Hematopoietic multipotent progenitor cell treated with erythropoietin and hydrocortisone succinate and interleukin-3 and kit ligand, for 15 days (in vitro differentiated cells): ENCODE measurements at regions not wholly inside any gene's neighbourhood (a gene's known extent, or its start where the extent isn't known, plus 50 kb on each side); places are given as distances from the start of the nearest gene placed in this dataset.
"Not testable (repeated sequence)": the region's sequence is repeated elsewhere in the genome, so short reads cannot be mapped to it uniquely, and the experiment has no call there.

Experiments used
- DNase-seq: peaks from one replicate; pipeline ENCODE4 v3.0.0-alpha.2; 2015; ENCODE audit warnings: low spot score

DNA sequence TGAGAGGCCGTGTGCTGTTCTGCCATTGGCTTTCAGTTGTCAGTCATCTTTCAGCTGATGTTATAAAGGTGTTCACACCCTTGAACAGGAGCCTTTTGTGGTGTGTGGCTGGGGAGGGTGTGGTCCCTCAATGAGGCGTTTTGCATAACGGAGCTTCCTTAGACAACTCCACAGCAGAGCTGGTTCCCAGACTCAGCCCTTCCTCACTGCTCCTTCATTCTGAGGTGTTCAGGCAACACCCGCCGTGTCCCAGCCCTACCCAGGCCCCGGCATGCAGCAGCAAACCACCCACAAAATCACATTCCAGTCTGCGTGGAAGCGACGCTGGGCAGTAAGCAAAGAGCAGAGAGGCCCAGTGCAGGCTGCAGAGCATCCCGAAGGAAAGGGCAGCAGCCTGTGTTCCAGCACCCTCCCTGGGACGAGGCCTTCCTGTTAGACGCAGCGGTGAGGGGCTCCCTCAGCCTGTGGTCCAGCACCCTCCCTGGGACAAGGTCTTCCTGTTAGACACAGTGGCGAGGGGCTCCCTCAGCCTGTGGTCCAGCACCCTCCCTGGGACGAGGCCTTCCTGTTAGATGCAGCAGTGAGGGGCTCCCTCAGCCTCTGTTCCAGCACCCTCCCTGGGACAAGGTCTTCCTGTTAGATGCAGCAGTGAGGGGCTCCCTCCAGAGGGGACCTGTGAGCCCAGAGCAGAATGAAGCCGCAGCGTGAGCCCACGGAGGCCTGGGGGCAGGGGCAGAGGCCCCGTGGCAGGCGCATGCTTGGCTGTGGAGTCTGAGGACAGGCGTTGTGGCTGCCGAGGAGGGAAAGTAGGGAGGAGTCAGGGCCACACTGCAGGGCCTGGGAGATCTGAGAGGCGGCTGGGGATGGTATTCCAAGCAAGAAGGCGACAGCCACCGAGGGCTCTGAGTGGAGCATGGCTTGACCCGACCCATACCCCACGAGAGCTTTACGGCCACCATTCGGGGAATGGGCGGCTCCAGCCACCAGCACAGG, 201.8 kb upstream of the HDAC4 start:
- DNase-seq: no peak

- no peak for DNase-seq
Measured at GRCh38 chr2:239601880-239602279, 201.1 kb upstream of the HDAC4 start.

- no peak for DNase-seq
Measured at GRCh38 chr2:239601201-239601851, 200.5 kb upstream of the HDAC4 start.

DNA sequence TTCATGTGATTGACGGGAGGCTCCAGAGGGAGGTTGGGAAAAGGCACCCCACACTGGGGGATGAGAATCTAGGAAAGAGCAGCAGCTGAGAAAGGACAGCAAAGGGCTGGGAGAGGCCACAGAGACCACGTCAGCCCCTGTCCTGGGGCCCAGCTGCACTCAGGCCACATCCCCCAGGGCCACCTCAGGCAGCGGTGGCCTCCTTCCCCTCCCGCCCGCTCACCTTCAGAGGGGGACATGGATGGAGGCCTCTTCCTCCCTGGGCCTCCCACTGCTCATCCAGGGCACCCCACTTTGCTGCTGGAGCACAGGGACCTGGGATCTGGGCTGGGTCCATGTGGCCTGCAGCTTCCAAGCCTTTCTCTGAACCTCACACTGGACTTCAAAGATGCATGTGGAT, 199.8 kb upstream of the HDAC4 start:
- no peak for DNase-seq

GRCh38 chr2:239600001-239600593, 199.3 kb upstream of the HDAC4 start:
- no peak for DNase-seq

DNA sequence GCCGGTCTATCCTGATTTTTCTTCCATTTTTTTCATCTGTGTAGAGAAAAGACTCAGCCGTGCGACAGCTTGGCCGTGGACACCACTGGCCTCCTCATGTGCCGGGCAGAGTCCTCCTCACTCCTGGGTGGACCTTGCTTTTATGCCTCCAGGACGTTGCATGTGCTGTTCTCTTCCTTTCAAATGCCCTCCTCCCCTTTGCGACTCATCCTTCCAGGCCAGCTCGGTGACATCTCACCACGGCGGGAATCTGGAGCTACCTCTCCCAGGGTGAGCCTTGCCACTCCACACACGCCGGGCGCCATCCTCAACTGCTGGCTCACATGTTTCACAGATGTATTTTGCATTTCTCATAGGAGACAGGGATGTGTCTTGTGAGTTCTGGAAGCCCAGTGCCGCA, 198.5 kb upstream of the HDAC4 start:
- DNase-seq: no peak

GRCh38 chr2:239598732-239599090, 197.9 kb upstream of the HDAC4 start:
- DNase-seq: no peak

DNA sequence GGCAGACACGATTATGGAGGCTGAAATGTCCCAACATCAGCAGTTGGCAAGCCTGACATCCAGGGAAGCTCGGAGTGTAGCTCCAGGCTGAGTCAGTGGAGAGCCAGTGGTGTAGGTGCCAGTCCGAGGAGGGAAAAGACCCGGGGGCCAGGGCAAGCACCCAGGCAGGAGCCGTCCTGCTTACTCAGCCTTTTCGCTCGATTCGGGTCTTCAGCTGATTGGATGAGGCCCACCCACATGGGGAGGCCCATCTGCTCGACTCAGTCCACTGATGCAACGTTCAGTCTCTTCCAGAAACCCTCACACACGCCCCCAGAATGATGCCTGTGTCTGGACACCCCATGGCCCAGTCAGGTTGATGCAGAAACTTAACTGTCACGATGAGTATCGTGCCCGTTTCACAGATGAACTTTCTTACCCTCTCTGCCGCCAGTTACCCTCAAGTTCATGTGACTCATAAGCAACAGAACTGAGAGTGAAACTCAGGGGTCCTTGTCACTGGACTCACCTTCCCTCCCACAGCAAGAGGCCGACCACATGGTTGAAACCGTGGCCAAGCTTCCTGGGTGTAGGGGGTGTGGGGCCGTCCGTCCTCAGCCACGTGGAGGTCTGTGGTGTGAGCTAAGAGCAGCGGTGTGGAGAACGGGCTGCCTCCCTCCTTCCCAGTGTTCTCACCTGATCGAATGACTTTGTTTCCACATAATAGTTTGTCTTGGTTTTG, 197.4 kb upstream of the HDAC4 start:
- no peak for DNase-seq

GRCh38 chr2:239597216-239597615, 196.4 kb upstream of the HDAC4 start:
- DNase-seq: no peak

DNA sequence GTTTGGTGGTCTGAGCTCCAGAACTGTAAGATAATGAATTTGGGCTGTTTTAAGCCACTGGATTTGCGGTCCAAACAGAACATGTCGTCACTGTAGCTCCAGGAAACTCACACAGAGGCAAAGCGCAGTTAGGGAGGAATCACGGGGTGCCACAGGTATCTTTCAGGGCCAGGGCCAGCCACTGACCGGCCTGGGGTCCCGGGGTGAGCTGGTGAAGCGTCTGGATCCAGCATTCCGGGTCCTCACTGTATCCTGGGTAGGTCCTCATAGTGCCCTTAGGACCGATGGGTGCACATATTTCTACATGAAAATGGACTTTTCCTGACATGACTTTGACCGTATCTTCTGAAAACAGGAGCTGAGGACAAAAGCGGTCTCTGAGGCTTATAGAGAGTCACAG, 196.0 kb upstream of the HDAC4 start:
- DNase-seq: no peak

DNA sequence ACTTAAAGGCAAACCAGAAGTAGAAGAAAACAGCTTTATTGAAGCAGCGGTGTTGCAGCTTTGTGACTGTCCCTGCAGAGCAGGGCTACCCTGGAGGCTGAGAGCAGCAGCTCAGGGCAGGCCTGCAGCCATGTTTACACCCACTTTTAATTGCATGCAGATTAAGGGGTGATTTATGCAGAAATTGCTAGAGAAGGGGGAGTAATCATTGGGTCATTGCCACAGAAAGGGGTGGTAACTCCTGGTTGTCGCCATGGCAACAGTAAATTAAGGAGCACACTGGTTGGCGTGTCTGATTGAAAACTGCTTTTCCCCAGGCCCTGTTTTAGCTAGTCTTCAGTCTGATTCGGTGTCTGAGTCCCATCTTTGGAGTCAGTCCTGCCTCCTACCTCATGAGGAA, 195.4 kb upstream of the HDAC4 start:
- DNase-seq: no peak

- no peak for DNase-seq
Measured at GRCh38 chr2:239595726-239596125, 194.9 kb upstream of the HDAC4 start.

GRCh38 chr2:239594772-239595608, 194.2 kb upstream of the HDAC4 start:
- no peak for DNase-seq

DNA sequence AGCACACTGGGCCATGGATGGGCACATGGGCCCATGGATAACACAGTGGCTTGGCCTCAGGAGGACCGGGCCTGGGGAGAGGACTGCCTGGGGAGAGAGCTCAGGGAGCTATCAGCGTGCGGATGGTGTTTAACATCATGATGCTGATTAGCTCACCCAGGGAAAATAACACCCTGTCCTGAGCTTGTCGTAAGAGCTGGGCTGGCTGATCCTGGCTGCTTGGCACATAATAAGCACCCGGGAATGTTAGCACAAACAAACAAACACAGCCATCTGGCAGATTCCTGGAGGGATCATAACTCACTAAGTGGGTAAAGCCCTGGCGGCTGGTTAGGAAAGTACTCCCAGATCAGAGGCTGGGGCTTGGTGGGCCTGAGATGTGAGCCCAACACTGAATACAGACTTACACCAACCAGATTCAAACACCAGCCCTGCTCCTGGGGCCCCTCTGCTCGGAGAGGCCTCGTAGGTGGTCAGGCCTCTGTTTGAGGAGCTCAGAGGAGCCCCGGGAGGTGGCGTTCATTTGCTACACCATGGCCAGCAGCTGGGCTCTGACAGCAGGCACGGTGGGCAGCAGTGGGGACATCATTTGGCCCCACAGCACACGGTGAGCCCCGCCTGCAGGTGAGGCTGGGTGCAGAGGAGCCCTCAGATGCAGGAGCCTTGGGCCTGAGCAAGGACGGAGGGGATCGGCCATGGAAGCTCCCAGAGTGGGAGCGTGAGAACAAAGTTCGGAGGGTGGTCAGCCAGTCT, 193.4 kb upstream of the HDAC4 start:
- DNase-seq: no peak

- no peak for DNase-seq
Measured at GRCh38 chr2:239593455-239593854, 192.6 kb upstream of the HDAC4 start.

DNA sequence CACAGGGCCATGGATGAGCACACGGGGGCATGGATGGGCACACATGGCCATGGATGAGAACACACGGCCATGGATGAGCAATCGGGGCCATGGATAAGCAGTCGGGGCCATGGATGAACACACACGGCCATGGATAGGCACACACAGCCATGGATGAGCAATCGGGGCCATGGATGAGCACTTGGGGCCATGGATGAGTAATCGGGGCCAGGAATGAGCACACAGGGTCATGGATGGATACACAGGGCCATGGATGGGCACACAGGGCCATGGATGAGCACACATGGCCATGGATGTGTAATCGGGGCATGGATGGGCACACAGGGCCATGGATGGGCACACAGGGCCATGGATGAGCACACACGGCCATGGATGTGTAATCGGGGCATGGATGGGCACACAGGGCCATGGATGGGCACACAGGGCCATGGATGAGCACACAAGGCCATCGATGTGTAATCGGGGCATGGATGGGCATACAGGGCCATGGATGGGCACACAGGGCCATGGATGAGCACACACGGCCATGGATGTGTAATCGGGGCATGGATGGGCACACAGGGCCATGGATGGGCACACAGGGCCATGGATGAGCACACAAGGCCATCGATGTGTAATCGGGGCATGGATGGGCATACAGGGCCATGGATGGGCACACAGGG, 191.9 kb upstream of the HDAC4 start:
- DNase-seq: not testable (repeated sequence)

- DNase-seq: no peak
Measured at GRCh38 chr2:239590995-239591915, 190.4 kb upstream of the HDAC4 start.

GRCh38 chr2:239590276-239590675, 189.5 kb upstream of the HDAC4 start:
- no peak for DNase-seq

DNA sequence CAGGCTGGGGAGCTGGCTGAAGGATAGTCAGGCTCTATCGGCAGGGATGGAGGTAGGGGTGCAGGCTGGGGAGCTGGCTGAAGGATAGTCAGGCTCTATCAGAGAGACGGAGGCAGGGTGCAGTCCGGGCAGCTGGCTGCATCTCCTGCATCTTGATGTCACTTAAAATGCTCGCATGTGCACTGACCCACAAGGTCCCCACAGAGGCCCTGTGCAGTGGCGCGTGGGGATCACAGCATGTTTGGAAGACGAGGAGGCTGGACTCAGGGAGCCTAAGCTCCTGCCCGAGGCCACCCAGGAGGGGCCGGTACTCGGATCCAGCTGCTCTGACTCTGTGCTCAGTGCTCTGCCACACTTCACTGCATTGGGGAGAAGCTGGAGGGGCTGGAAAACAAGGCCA, 189.0 kb upstream of the HDAC4 start:
- no peak for DNase-seq
